SU-DHL-6 (cell line): ENCODE measurements at regions not wholly inside any gene's neighbourhood (a gene's known extent, or its start where the extent isn't known, plus 50 kb on each side); places are given as distances from the start of the nearest gene placed in this dataset.

ENCODE experiments used
- H2AFZ ChIP-seq: fragments of 200-600 bp; sonication (generic); 2 replicates; pipeline ENCODE4 v1.6.1; 2014; ENCODE audit warnings: low read depth, mild to moderate bottlenecking, moderate library complexity, mixed read lengths, antibody characterized with exemption, low read length; ENCODE audit not compliant: severe bottlenecking
- H3F3A ChIP-seq: fragments of 200-600 bp; shearing (Covaris generic); 2 replicates; pipeline ENCODE4 v1.6.0; 2016; ENCODE audit warnings: antibody characterized with exemption, mild to moderate bottlenecking; ENCODE audit not compliant: insufficient read depth
- H3K27ac ChIP-seq: fragments of 200-600 bp; sonication (generic); 2 replicates; pipeline ENCODE4 v1.5.1; 2016; ENCODE audit warnings: low read depth, mild to moderate bottlenecking, low read length, moderate library complexity, mixed read lengths
- H3K27me3 ChIP-seq: fragments of 200-600 bp; sonication (generic), shearing (Covaris generic); 2 replicates; pipeline ENCODE4 v1.6.0; 2014; ENCODE audit warnings: mild to moderate bottlenecking, low read length
- H3K36me3 ChIP-seq: fragments of 200-600 bp; sonication (generic); 2 replicates; pipeline ENCODE4 v1.6.1; 2014; ENCODE audit warnings: mild to moderate bottlenecking, low read length, mixed read lengths
- H3K4me2 ChIP-seq: fragments of 300-600, 200-600 bp; shearing (Covaris generic), sonication (generic); 2 replicates; pipeline ENCODE4 v1.6.0; 2014; ENCODE audit warnings: low read length, low read depth, mild to moderate bottlenecking; ENCODE audit not compliant: poor library complexity, severe bottlenecking
- H3K4me3 ChIP-seq: fragments of 200-600 bp; sonication (generic); 2 replicates; pipeline ENCODE4 v1.5.1; 2014; ENCODE audit warnings: antibody characterized with exemption, low read length, mild to moderate bottlenecking, mixed read lengths; ENCODE audit not compliant: insufficient read depth, poor library complexity, severe bottlenecking
- H3K79me2 ChIP-seq: fragments of 200-600 bp; sonication (generic); 2 replicates; pipeline ENCODE4 v1.6.1; 2014; ENCODE audit warnings: mild to moderate bottlenecking, low read length, moderate library complexity; ENCODE audit not compliant: insufficient read depth
- H3K9ac ChIP-seq: fragments of 200-600 bp; sonication (generic); 2 replicates; pipeline ENCODE4 v1.7.0; 2014; ENCODE audit warnings: mild to moderate bottlenecking, low read length
- H3K9me2 ChIP-seq: fragments of 200-600 bp; sonication (generic); replicated peaks from 2 replicates; pipeline ENCODE4 v1.6.1; 2014; ENCODE audit warnings: low read length; ENCODE audit not compliant: insufficient read depth
- H3K9me3 ChIP-seq: fragments of 200-600 bp; sonication (generic); 2 replicates; pipeline ENCODE4 v1.6.1; 2014; ENCODE audit warnings: low read length, mixed read lengths; ENCODE audit not compliant: insufficient read depth
- H4K20me1 ChIP-seq: fragments of 200-600 bp; sonication (generic); 2 replicates; pipeline ENCODE4 v1.6.1; 2014; ENCODE audit warnings: low read depth, mild to moderate bottlenecking, antibody characterized with exemption, low read length, moderate library complexity, mixed read lengths
- CTCF ChIP-seq: fragments of 200-600 bp; sonication (generic); IDR thresholded peaks from one replicate; pipeline ENCODE4 v1.5.1; 2017; ENCODE audit warnings: antibody characterized with exemption, mild to moderate bottlenecking, low read length, moderate library complexity; ENCODE audit not compliant: insufficient read depth, poor library complexity, severe bottlenecking
- EZH2phosphoT487 ChIP-seq: fragments of 200-600 bp; sonication (generic), shearing (Covaris generic); conservative IDR thresholded peaks from 2 replicates; pipeline ENCODE4 v1.6.1; 2018; ENCODE audit warnings: mild to moderate bottlenecking, antibody characterized with exemption, low read length, moderate library complexity, mixed read lengths

GRCh38 chr5:29697278-29697677 is 1496.2 kb upstream of the CDH6 start:
- no peak for TF ChIP-seq EZH2phosphoT487
- TF ChIP-seq CTCF = no peak
- Histone ChIP-seq H3K4me2 (no peak overlapping the region), H3K9ac (no peak overlapping the region), H3K36me3 (no peaks in the 10 kb centered on the region), H3K9me3 (no peaks in the 10 kb centered on the region), H2AFZ (peak overlapping the region; percentile 55), H3K27me3 (no peaks in the 10 kb centered on the region), H3K27ac (no peak overlapping the region), H3K9me2 (no peaks in the 10 kb centered on the region), H4K20me1 (no peaks in the 10 kb centered on the region), H3F3A (no peaks in the 10 kb centered on the region), H3K79me2 (no peaks in the 10 kb centered on the region), H3K4me3 (no peak overlapping the region)

- Histone ChIP-seq H3K9ac (no peak overlapping the region), H3K9me2 (no peaks in the 10 kb centered on the region), H3K27ac (no peak overlapping the region), H4K20me1 (no peaks in the 10 kb centered on the region), H3K27me3 (no peaks in the 10 kb centered on the region), H3K4me3 (no peak overlapping the region), H3K36me3 (no peaks in the 10 kb centered on the region), H2AFZ (no peak overlapping the region), H3K79me2 (no peaks in the 10 kb centered on the region), H3K4me2 (no peak overlapping the region), H3K9me3 (no peaks in the 10 kb centered on the region), H3F3A (no peaks in the 10 kb centered on the region)
- TF ChIP-seq CTCF (no peak), EZH2phosphoT487 (no peak)
Observed at GRCh38 chr5:29672678-29673077, 1520.8 kb upstream of the CDH6 start.

GRCh38 chr5:29662876-29663275 is 1530.6 kb upstream of the CDH6 start:
- Histone ChIP-seq H3K4me3 (no peak overlapping the region), H3K36me3 (no peaks in the 10 kb centered on the region), H3K9ac (no peak overlapping the region), H3K9me2 (no peaks in the 10 kb centered on the region), H2AFZ (peak overlapping the region; percentile 62), H3F3A (no peaks in the 10 kb centered on the region), H4K20me1 (no peaks in the 10 kb centered on the region), H3K27me3 (no peaks in the 10 kb centered on the region), H3K4me2 (no peak overlapping the region), H3K27ac (no peak overlapping the region), H3K9me3 (no peaks in the 10 kb centered on the region), H3K79me2 (no peaks in the 10 kb centered on the region)
- no peak for TF ChIP-seq CTCF
- TF ChIP-seq EZH2phosphoT487 = no peak
